ENCODE measurements at regions not wholly inside any gene's neighbourhood (a gene's known extent, or its start where the extent isn't known, plus 50 kb on each side); places are given as distances from the start of the nearest gene placed in this dataset.

DNA sequence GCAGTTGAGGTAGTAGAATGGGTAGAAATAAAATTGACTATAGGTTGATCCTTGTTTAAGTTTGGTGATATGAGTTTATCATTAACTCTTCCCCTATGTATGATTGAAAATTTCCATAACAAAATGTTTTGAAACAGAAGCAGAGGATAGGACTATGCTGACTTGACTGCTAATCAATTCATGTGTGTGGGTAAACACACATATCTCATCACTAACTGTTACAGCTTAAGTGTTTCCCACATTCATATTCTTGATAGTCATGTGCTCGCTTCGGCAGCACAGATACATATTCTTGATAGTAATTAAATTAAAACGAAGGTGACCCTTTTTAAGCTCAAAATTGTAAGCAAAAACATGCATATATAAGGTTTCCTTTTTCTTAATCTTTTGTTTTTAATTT, 68.2 kb upstream of the SAMSN1 start:
- no peak for TF ChIP-seq POLR2A (IDR thresholded peaks at IDR 0.05; ENCODE audit: low read depth, low read length)
- TF ChIP-seq TAF1 (IDR thresholded peaks at IDR 0.05; ENCODE audit: low read depth, low read length), result no peak
- TF ChIP-seq POLR2AphosphoS5 (IDR thresholded peaks at IDR 0.05; ENCODE audit: low read depth, low read length), result no peak
- TF ChIP-seq PAX5 (IDR thresholded peaks at IDR 0.05; ENCODE audit: insufficient read depth, low read length, severe bottlenecking), result no peak
- no peak for TF ChIP-seq POU2F2 (IDR thresholded peaks at IDR 0.05; ENCODE audit: low read depth, low read length)

Data from GM12891 (cell line).